ENCODE measurements at regions not wholly inside any gene's neighbourhood (a gene's known extent, or its start where the extent isn't known, plus 50 kb on each side); places are given as distances from the start of the nearest gene placed in this dataset.

DNA sequence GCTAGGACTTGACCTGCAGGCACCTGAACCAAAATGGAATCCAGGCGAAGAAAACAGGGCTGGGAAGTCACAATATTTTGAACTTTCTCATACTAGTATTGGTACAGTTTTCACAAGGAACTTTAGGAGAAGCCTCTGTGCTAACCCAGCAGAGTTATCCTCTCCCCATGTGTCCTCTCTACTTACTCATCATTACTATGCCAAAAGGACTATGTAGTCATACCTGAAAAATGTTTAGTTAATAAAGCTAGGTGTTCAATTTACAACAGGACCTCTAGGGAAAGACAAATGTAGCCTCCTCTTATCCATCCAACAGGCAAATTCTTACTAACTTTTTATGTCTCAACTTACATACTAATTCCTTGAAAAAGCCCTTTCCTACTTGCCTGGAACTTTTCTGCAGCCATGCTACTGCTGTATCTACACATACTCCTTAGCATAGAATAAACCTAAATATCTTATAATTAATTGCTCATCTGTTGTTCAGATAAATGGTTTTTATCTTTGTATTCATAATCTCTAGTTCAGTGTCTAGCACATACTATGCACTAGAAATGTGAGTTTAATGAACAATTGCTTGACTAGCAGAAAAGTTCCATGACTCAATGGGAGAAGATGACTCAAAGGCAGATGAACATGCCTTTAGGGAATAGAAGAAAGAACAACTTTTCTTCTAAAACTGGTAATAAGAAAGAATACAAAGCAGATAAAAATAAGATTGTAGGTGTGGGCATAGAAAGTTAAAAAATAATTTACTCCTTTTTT is 215.5 kb upstream of the VEGFC start:
- no peak for FAIRE-seq
- TF ChIP-seq, protein P1, sequence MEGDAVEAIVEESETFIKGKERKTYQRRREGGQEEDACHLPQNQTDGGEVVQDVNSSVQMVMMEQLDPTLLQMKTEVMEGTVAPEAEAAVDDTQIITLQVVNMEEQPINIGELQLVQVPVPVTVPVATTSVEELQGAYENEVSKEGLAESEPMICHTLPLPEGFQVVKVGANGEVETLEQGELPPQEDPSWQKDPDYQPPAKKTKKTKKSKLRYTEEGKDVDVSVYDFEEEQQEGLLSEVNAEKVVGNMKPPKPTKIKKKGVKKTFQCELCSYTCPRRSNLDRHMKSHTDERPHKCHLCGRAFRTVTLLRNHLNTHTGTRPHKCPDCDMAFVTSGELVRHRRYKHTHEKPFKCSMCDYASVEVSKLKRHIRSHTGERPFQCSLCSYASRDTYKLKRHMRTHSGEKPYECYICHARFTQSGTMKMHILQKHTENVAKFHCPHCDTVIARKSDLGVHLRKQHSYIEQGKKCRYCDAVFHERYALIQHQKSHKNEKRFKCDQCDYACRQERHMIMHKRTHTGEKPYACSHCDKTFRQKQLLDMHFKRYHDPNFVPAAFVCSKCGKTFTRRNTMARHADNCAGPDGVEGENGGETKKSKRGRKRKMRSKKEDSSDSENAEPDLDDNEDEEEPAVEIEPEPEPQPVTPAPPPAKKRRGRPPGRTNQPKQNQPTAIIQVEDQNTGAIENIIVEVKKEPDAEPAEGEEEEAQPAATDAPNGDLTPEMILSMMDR (IDR thresholded peaks at IDR 0.05; ENCODE audit: insufficient read depth, missing control alignments), result no peak
- DNase-seq (ENCODE audit: insufficient read length, low spot score), result no peak

DNA sequence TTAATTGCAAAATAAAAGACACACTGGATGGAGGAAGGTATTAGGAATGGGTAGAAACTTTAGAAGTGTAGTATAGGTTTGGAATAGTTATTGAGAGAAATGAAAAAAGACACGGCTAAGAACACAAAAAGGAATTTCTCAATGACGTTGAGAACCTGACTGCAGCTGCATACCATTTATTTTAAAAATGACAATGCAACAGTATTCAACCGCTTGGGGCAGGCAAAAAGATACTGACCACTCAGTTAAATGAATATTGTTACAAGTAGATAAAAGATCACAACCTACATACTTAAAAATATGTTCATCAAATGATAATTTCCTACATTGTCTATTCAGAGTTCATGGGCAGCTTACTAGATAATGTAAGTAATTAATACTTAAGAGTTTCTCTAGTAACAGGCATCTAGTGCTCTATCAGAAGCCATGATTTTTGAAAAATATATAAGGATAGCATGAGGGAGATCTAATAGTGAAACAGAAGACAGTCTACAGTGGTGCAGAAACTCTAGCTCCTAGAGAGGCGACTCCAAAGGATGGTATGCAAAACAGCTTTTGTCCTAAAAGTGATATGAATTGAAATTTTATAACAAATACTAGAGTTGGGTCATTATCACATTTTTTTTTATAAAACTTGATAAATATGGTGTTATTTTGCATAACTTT is 216.2 kb upstream of the VEGFC start:
- TF ChIP-seq, protein P1 (IDR thresholded peaks at IDR 0.05; ENCODE audit: insufficient read depth, missing control alignments), result no peak
- no peak for FAIRE-seq

DNA sequence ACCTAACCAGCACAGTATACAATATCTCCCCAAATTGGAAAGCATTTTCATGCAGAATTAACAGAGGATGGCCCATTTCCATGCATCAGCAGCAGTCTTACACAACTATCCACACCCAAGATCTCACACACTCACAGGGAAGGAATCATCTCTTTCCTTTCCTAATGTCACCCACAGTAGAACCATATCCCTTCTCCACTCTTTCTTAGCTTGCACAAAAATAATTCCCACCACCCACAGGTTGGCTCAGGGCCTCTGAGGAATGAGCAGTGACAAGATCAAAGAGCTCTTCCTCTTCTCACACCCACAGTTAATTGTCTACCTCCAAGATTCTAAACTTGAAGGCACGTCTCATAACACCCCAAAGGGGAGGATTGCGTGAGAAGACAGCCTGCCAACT is 217.7 kb upstream of the VEGFC start:
- FAIRE-seq (no peak), DNase-seq (ENCODE audit: insufficient read length, low spot score) (no peak)
- TF ChIP-seq, protein P1 (IDR thresholded peaks at IDR 0.05; ENCODE audit: insufficient read depth, missing control alignments), result no peak

More for the DNA sequence above, 216.2 kb upstream of the VEGFC start:
- DNase-seq (ENCODE audit: insufficient read length, low spot score), result no peak

DNA sequence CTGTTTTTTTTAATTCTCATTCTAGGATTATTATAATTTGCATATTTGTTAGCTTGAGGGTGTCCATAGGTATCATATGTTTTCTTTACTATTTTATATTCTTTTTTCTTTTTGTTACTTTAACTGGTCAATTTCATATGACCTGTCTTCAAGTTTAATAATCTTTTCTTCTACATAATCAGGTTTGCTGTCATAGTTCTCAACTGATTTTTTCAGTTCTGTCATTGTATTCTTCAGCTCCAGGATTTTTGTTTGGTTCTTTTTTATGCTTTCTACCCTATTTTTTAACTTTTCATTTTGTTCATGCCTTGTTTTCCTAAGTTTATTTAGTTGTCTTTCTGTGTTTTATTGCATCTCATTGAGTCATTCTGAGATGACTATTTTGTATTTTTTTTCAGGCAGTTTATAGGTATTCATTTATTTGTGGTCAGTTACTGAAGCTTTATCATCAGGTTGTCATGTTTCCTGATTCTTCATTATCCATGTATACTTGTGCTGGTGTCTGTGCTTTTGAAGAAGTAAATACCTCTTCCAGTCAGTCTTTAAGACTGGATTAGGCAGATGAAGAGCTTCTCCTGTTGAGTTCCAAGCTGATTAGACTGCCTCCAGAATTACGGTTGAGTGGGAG is 220.3 kb upstream of the VEGFC start:
- no peak for DNase-seq (ENCODE audit: insufficient read length, low spot score)
- TF ChIP-seq, protein P1 (IDR thresholded peaks at IDR 0.05; ENCODE audit: insufficient read depth, missing control alignments), result no peak
- no peak for FAIRE-seq

DNA sequence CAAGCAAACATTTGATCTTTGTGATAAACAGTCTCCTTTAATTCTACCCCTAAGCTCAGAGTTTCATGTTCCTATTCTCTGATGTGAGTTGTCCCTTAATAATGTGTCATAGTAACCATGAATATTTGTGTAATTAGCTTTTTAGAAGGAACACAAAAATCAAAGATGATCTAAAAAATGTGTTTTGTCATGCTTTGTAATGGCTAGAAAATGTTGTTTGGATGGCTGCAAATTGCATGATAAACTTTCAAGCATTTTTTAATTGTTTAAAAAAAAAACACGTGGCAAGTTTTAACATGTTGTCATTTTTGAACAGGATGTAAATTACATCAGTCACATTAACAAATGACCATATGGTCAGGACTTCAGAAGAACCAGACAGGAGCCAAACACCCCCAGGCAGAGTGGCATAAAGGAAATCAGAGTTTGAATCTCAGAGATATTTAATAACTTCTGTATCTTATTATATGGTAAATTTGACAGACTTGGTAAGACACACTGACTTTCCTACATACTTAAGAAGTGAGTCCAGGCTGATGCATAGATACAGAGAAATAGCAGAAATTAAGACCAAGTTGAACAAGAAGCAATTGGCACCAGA is 223.9 kb upstream of the VEGFC start:
- TF ChIP-seq, protein P1 (IDR thresholded peaks at IDR 0.05; ENCODE audit: insufficient read depth, missing control alignments), result no peak
- FAIRE-seq (no peak), DNase-seq (ENCODE audit: insufficient read length, low spot score) (no peak)

DNA sequence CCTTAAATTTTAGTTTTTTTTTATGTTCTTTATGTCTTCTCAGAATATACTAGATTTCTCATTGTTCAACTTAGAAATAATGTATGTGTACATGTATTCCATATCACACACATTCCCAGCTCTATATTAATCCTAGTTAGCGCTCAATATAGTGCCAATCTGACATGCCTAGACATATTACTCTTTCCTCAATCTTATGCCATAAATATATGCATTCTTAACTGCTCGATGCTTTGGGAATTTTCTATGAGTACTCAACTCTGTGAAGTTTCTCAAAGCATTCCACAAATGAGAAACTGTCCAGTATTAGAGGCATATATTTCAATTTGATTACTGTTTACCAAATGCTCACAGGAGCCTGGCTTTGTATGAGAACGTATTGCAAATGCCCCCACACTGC is 231.2 kb upstream of the VEGFC start:
- TF ChIP-seq, protein P1 (IDR thresholded peaks at IDR 0.05; ENCODE audit: insufficient read depth, missing control alignments), result no peak
- no peak for FAIRE-seq
- DNase-seq (ENCODE audit: insufficient read length, low spot score), result no peak
